DND-41 (cell line): ENCODE measurements at regions not wholly inside any gene's neighbourhood (a gene's known extent, or its start where the extent isn't known, plus 50 kb on each side); places are given as distances from the start of the nearest gene placed in this dataset.

ENCODE experiments used
- ATAC-seq: fragments of 200-7000 bp; cut with Tn5 transposase; 3 replicates; pipeline ENCODE4 v1.9.1; 2021; ENCODE audit warnings: low read depth; ENCODE audit not compliant: insufficient read depth
- DNase-seq: peaks from one replicate; pipeline ENCODE4 v3.0.0-alpha.2; 2020
- H2AFZ ChIP-seq: 2 replicates; pipeline ENCODE4 v1.6.0; 2012; ENCODE audit warnings: low read depth, low read length
- H3K27ac ChIP-seq: 2 replicates; pipeline ENCODE4 v1.5.1; 2012; ENCODE audit warnings: low read length, inconsistent platforms
- H3K27me3 ChIP-seq: fragments of 200-600 bp; sonication (generic); 2 replicates; pipeline ENCODE4 v1.6.0; 2012; ENCODE audit warnings: low read length, mild to moderate bottlenecking, inconsistent platforms; ENCODE audit not compliant: insufficient read depth, poor library complexity
- H3K36me3 ChIP-seq: 2 replicates; pipeline ENCODE4 v1.5.1; 2012; ENCODE audit warnings: low read length, inconsistent platforms; ENCODE audit not compliant: insufficient read depth
- H3K4me1 ChIP-seq: 2 replicates; pipeline ENCODE4 v1.5.1; 2012; ENCODE audit warnings: mild to moderate bottlenecking, low read length; ENCODE audit not compliant: insufficient read depth
- H3K4me2 ChIP-seq: 2 replicates; pipeline ENCODE4 v1.6.0; 2012; ENCODE audit warnings: mild to moderate bottlenecking, moderate library complexity, low read length, inconsistent platforms; ENCODE audit not compliant: insufficient read depth
- H3K4me3 ChIP-seq, 2 experiments: fragments of 200-600 bp in 1 of 2; shearing (Covaris generic) in 1 of 2; 2 replicates each; pipeline ENCODE4 v1.5.1; 2012 to 2016; ENCODE audit warnings: inconsistent platforms in 2 of 2, low read length in 2 of 2, mild to moderate bottlenecking in 2 of 2, low read depth in 1 of 2, moderate library complexity in 1 of 2
- H3K79me2 ChIP-seq: 2 replicates; pipeline ENCODE4 v1.6.0; 2012; ENCODE audit warnings: low read length, inconsistent platforms; ENCODE audit not compliant: insufficient read depth
- H3K9ac ChIP-seq: 2 replicates; pipeline ENCODE4 v1.6.0; 2012; ENCODE audit warnings: low read depth, mild to moderate bottlenecking, inconsistent platforms, low read length, moderate library complexity
- H3K9me3 ChIP-seq: 2 replicates; pipeline ENCODE4 v1.5.1; 2012; ENCODE audit warnings: low read length, moderate library complexity, mild to moderate bottlenecking, inconsistent platforms; ENCODE audit not compliant: insufficient read depth, severe bottlenecking
- H4K20me1 ChIP-seq: 2 replicates; pipeline ENCODE4 v1.6.0; 2012; ENCODE audit warnings: low read length; ENCODE audit not compliant: insufficient read depth
- EZH2 ChIP-seq: IDR thresholded peaks from 3 replicates; pipeline ENCODE4 v1.6.1; 2012; ENCODE audit warnings: borderline replicate concordance, low read depth, mild to moderate bottlenecking, moderate library complexity, low read length, inconsistent platforms; ENCODE audit not compliant: severe bottlenecking
- TF ChIP-seq, protein P1 (sequence below): IDR thresholded peaks from 2 replicates; pipeline ENCODE4 v1.5.1; 2012; ENCODE audit warnings: borderline replicate concordance, low read length, moderate library complexity, mild to moderate bottlenecking; ENCODE audit not compliant: poor library complexity, severe bottlenecking; ENCODE audit errors: extremely low read depth

DNA sequence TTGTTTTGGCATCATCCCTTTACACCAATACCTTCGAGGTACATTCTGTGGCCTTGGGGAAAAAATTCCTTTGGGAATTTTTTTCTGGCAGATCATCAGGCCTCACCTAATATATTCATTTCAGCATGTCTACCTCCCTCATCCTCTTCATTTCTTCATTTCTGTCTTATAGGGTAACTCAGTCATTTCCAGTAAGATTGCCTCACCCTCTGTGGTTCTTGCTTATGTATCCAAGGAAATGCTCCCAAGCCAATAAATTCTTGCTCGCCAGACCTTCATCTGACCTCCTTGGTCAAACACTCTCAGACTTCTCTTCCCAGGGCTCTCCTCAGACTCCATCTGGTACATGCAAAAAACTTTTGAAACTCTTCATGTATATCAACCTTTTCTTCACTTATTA, 265.6 kb downstream of the TMX3 start:
- no peak for ATAC-seq

DNA sequence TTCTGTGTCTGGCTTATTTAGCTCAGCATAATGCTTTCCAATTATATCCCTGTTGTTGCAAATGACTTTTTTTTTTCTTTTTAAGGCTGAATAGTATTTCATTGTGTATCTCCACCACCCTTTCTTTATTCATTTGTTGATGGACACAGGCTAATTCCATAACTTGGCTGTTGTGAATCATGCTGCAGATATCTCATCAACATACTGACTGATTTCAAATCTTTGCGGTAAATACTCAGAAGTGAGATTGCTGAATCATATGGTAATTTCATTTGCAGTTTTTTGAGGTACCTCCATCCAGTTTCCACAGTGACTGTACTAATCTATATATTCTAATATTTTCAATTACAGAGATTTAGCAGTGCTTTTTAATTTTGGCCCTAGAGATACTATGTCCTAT, 266.2 kb downstream of the TMX3 start:
- Histone ChIP-seq H3K4me3 (no peak overlapping the region), H3K27me3 (no peaks in the 10 kb centered on the region), H3K4me1 (no peaks in the 10 kb centered on the region), H3K4me2 (no peak overlapping the region), H3K79me2 (no peaks in the 10 kb centered on the region), H2AFZ (no peak overlapping the region), H3K36me3 (no peaks in the 10 kb centered on the region), H3K27ac (no peak overlapping the region), H4K20me1 (no peaks in the 10 kb centered on the region), H3K9me3 (peaks cover 1% of the 10 kb centered on the region), H3K9ac (no peak overlapping the region)
- no peak for TF ChIP-seq EZH2
- TF ChIP-seq, protein P1, sequence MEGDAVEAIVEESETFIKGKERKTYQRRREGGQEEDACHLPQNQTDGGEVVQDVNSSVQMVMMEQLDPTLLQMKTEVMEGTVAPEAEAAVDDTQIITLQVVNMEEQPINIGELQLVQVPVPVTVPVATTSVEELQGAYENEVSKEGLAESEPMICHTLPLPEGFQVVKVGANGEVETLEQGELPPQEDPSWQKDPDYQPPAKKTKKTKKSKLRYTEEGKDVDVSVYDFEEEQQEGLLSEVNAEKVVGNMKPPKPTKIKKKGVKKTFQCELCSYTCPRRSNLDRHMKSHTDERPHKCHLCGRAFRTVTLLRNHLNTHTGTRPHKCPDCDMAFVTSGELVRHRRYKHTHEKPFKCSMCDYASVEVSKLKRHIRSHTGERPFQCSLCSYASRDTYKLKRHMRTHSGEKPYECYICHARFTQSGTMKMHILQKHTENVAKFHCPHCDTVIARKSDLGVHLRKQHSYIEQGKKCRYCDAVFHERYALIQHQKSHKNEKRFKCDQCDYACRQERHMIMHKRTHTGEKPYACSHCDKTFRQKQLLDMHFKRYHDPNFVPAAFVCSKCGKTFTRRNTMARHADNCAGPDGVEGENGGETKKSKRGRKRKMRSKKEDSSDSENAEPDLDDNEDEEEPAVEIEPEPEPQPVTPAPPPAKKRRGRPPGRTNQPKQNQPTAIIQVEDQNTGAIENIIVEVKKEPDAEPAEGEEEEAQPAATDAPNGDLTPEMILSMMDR = no peak
- ATAC-seq (no peak), DNase-seq (no peak)

More for the DNA sequence above, 265.6 kb downstream of the TMX3 start:
- no peak overlapping the region for H3K27ac ChIP-seq
- H2AFZ ChIP-seq = no peak overlapping the region
- H3K9me3 ChIP-seq = peaks cover 1% of the 10 kb centered on the region
- no peak for DNase-seq
- no peak overlapping the region for H3K4me2 ChIP-seq
- no peak overlapping the region for H3K9ac ChIP-seq
- H3K36me3 ChIP-seq = no peaks in the 10 kb centered on the region
- no peak overlapping the region for H3K4me3 ChIP-seq
- no peaks in the 10 kb centered on the region for H3K27me3 ChIP-seq
- no peaks in the 10 kb centered on the region for H4K20me1 ChIP-seq
- no peaks in the 10 kb centered on the region for H3K79me2 ChIP-seq
- H3K4me1 ChIP-seq = no peaks in the 10 kb centered on the region
- no peak for TF ChIP-seq EZH2
- TF ChIP-seq, protein P1 = no peak

DNA sequence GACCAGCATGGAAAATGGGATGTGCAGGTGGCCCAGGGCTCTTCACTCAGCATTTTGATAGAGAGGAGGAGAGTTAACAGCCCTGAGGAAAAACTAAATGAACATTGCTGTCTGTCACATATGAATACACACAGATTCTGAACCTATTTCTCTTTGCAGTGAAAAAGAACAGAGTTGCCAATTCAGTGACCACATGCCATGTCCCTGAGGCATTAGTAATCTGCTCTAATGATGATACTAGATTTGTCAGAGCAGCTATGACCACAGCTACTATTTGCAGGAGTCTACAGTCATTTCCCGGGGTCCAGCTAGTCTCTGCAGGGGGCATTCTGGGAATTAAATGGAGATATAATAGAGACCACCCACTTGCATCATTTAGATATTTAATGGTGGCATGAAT, 267.6 kb downstream of the TMX3 start:
- no peak for ATAC-seq

More for the DNA sequence above, 267.6 kb downstream of the TMX3 start:
- H2AFZ ChIP-seq = no peak overlapping the region
- no peak overlapping the region for H3K27ac ChIP-seq
- no peaks in the 10 kb centered on the region for H3K27me3 ChIP-seq
- no peaks in the 10 kb centered on the region for H3K36me3 ChIP-seq
- H3K9me3 ChIP-seq = no peaks in the 10 kb centered on the region
- H3K4me3 ChIP-seq = no peak overlapping the region
- no peaks in the 10 kb centered on the region for H3K4me1 ChIP-seq
- TF ChIP-seq, protein P1 = no peak
- no peak for TF ChIP-seq EZH2
- no peak for DNase-seq
- H3K4me2 ChIP-seq = no peak overlapping the region
- H3K9ac ChIP-seq = no peak overlapping the region
- H3K79me2 ChIP-seq = no peaks in the 10 kb centered on the region
- H4K20me1 ChIP-seq = no peaks in the 10 kb centered on the region
